ENCODE measurements at regions not wholly inside any gene's neighbourhood (a gene's known extent, or its start where the extent isn't known, plus 50 kb on each side); places are given as distances from the start of the nearest gene placed in this dataset.
"Not testable (repeated sequence)": the region's sequence is repeated elsewhere in the genome, so short reads cannot be mapped to it uniquely, and the experiment has no call there.

DNA sequence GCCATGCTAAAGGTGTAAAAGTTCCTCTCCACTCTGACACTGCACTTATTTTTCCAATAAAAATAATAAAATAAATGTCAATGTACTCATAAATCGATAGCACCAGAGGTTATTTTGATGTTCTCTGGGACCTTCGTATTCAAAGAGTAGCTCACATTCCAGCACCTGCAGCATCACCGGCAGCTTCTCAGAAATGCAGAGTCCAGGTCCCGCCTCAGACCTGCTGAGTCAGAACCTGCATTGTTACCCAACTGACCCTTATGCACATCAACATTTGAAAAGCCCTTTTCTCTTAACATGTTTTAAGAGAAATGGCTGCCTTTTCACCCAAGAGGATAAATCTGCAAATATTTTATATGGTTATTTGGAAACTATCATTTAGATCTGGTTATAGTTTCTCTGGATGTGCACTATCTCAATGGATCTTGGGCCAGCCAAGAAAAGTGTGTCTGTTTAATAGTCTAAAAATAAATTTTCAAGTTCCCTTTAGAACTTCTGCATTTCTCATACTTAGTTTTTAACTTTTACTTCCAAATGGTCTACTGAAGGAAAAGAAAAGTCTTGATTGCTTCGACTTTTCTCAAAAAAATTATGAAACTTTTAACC lies 216.2 kb upstream of the PRDM1 start:
- TF ChIP-seq, protein P1, sequence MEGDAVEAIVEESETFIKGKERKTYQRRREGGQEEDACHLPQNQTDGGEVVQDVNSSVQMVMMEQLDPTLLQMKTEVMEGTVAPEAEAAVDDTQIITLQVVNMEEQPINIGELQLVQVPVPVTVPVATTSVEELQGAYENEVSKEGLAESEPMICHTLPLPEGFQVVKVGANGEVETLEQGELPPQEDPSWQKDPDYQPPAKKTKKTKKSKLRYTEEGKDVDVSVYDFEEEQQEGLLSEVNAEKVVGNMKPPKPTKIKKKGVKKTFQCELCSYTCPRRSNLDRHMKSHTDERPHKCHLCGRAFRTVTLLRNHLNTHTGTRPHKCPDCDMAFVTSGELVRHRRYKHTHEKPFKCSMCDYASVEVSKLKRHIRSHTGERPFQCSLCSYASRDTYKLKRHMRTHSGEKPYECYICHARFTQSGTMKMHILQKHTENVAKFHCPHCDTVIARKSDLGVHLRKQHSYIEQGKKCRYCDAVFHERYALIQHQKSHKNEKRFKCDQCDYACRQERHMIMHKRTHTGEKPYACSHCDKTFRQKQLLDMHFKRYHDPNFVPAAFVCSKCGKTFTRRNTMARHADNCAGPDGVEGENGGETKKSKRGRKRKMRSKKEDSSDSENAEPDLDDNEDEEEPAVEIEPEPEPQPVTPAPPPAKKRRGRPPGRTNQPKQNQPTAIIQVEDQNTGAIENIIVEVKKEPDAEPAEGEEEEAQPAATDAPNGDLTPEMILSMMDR (IDR thresholded peaks at IDR 0.05), result no peak
- TF ChIP-seq POLR2A (IDR thresholded peaks at IDR 0.05), result no peak
- H3K4me1 ChIP-seq, result peaks cover 8 to 23% of the 10 kb centered on the region in 2 donors
- 88 to 90% methylated on average over 5 of the region's 5 CpGs for WGBS, 2 donors
- H3K36me3 ChIP-seq, result no peaks in the 10 kb centered on the region
- no peak overlapping the region for H3K4me3 ChIP-seq (replicated peaks in 1 of 3)
- no peak overlapping the region for H3K27ac ChIP-seq
- H3K9me3 ChIP-seq, result no peaks in the 10 kb centered on the region
- H3K27me3 ChIP-seq, result no peaks in the 10 kb centered on the region
- intact Hi-C loops (cut with DNase I), result no loop called here
- no peak for DNase-seq

DNA sequence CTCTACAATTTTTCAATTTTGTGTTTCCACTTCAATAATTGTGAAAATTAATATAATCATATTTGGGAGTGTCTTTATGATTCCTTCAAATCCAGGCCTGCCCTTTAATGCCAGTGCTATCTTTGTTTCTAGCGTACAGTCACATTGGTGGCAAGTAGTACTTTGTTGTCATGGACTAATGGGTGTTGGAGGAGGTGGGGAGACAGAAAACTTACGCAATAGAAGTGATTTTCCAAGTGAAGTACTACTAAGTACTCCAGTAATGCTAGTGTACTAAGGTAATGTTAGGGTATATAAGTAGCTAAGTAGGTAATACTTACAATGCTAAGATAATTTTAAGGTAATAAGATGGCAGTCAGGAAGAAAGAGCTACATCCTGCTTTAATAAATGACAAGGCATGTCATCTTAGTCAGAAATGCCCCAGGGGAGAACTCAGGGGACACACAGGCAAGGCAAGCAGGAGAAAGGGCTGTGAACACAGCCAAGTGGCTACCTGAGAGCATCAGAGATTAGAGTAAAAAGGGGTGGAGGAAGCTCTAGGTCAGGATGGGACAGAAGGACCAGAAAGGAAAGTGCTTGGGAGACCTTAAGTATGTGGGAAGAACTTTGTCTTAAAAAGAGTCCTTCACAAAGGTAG lies 217.2 kb upstream of the PRDM1 start:
- WGBS, 2 donors, result 30 to 39% methylated on average over 2 of the region's 2 CpGs
- Histone ChIP-seq H3K4me3 (replicated peaks in 1 of 3) (no peak overlapping the region), H3K36me3 (no peaks in the 10 kb centered on the region), H3K27me3 (no peaks in the 10 kb centered on the region), H3K27ac (no peak overlapping the region), H3K4me1 (peaks cover 8 to 21% of the 10 kb centered on the region in 2 donors), H3K9me3 (no peaks in the 10 kb centered on the region)
- DNase-seq, result no peak
- TF ChIP-seq, protein P1 (IDR thresholded peaks at IDR 0.05), result no peak
- TF ChIP-seq POLR2A (IDR thresholded peaks at IDR 0.05), result no peak
- intact Hi-C loops (cut with DNase I), result no loop called here

GRCh38 chr6:105867821-105868220 lies 218.3 kb upstream of the PRDM1 start:
- TF ChIP-seq POLR2A (IDR thresholded peaks at IDR 0.05), result no peak
- TF ChIP-seq, protein P1 (IDR thresholded peaks at IDR 0.05), result no peak
- Histone ChIP-seq H3K27me3 (no peaks in the 10 kb centered on the region), H3K4me1 (peaks cover 5 to 11% of the 10 kb centered on the region in 2 donors), H3K9me3 (no peaks in the 10 kb centered on the region), H3K36me3 (no peaks in the 10 kb centered on the region), H3K27ac (no peak overlapping the region), H3K4me3 (replicated peaks in 1 of 3) (no peak overlapping the region)
- 89 to 93% methylated on average over 2 of the region's 2 CpGs for WGBS, 2 donors
- DNase-seq, result no peak
- intact Hi-C loops (cut with DNase I), result no loop called here

- H3K4me1 ChIP-seq, result peaks cover 5 to 11% of the 10 kb centered on the region in 2 donors
- TF ChIP-seq, protein P1 (IDR thresholded peaks at IDR 0.05), result no peak
- no peak for TF ChIP-seq POLR2A (IDR thresholded peaks at IDR 0.05)
- intact Hi-C loops (cut with DNase I), result no loop called here
- no peak overlapping the region for H3K27ac ChIP-seq
- H3K36me3 ChIP-seq, result no peaks in the 10 kb centered on the region
- no peaks in the 10 kb centered on the region for H3K27me3 ChIP-seq
- no peaks in the 10 kb centered on the region for H3K9me3 ChIP-seq
- DNase-seq, result no peak
- WGBS, 2 donors, result 89 to 91% methylated on average over 5 of the region's 5 CpGs
- H3K4me3 ChIP-seq (replicated peaks in 1 of 3), result no peak overlapping the region
Measured at GRCh38 chr6:105867277-105867676, 218.9 kb upstream of the PRDM1 start.

- no peaks in the 10 kb centered on the region for H3K4me1 ChIP-seq
- DNase-seq, result no peak
- H3K27ac ChIP-seq, result no peak overlapping the region
- TF ChIP-seq POLR2A (IDR thresholded peaks at IDR 0.05), result no peak
- TF ChIP-seq, protein P1 (IDR thresholded peaks at IDR 0.05), result no peak
- 89 to 91% methylated on average over 5 of the region's 5 CpGs for WGBS, 2 donors
- intact Hi-C loops (cut with DNase I), result no loop called here
- H3K27me3 ChIP-seq, result no peaks in the 10 kb centered on the region
- H3K36me3 ChIP-seq, result no peaks in the 10 kb centered on the region
- no peaks in the 10 kb centered on the region for H3K9me3 ChIP-seq
- no peak overlapping the region for H3K4me3 ChIP-seq (replicated peaks in 1 of 3)
Measured at GRCh38 chr6:105862936-105863607, 223.1 kb upstream of the PRDM1 start.

DNA sequence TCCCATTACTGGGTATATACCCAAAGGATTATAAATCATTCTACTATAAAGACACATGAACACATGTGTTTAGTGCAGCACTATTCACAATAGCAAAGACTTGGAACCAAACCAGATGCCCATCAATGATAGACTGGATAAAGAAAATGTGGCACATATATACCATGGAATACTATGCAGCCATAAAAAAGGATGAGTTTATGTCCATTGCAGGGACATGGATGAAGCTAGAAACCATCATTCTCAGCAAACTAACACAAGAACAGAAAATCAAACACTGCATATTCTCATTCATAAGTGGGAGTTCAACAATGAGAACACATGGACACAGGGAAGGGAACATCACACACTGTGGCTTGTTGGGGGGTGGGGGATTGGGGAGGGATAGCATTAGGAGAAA lies 225.2 kb upstream of the PRDM1 start:
- H3K9me3 ChIP-seq; H3K4me3 ChIP-seq (replicated peaks in 1 of 3); DNase-seq; H3K27ac ChIP-seq; H3K4me1 ChIP-seq; H3K27me3 ChIP-seq; H3K36me3 ChIP-seq; intact Hi-C loops (cut with DNase I): not testable (repeated sequence)

Data from thyroid gland (tissue), 4 donors.